PC-3 (cell line): ENCODE measurements at regions not wholly inside any gene's neighbourhood (a gene's known extent, or its start where the extent isn't known, plus 50 kb on each side); places are given as distances from the start of the nearest gene placed in this dataset.

Experiments
- ATAC-seq: fragments of 200-7000 bp; cut with Tn5 transposase; 2 replicates; pipeline ENCODE4 v1.9.1; 2020; ENCODE audit warnings: mild to moderate bottlenecking, moderate library complexity
- BruUV-seq: library from RNA; stranded (reverse); fragments of 400-500 nt; replicated peaks from 2 replicates; lab custom pipeline; 2021; lab: Mats Ljungman, UMichigan
- CTCF ChIA-PET: fragments of 300-600 bp; sonication (Branson Sonifier 250); formaldehyde crosslinking; loops from one replicate; lab custom pipeline; 2022; ENCODE audit warnings: antibody characterized with exemption; lab: Charles Lee
- POLR2A ChIA-PET: fragments of 300-600 bp; sonication (Branson Sonifier 250); formaldehyde crosslinking; loops from one replicate; lab custom pipeline; 2022; ENCODE audit warnings: antibody characterized with exemption; ENCODE audit not compliant: unreplicated experiment; lab: Charles Lee
- DNase-seq: peaks from one replicate; pipeline ENCODE4 v3.0.0-alpha.2; 2015
- H2AFZ ChIP-seq: fragments of 300-600 bp; sonication (generic); 2 replicates; pipeline ENCODE4 v1.6.0; 2016; ENCODE audit warnings: antibody characterized with exemption, low read length
- H3F3A ChIP-seq: fragments of 300-600 bp; sonication (generic); one replicate; pipeline ENCODE4 v1.6.0; 2017; ENCODE audit warnings: antibody characterized with exemption, low read length, control low read depth, mild to moderate bottlenecking; ENCODE audit not compliant: unreplicated experiment
- H3K27ac ChIP-seq: fragments of 300-600 bp; sonication (generic); 2 replicates; pipeline ENCODE4 v1.5.1; 2016; ENCODE audit warnings: mild to moderate bottlenecking, low read length
- H3K27me3 ChIP-seq: fragments of 300-600 bp; sonication (generic); 2 replicates; pipeline ENCODE4 v1.6.1; 2016; ENCODE audit warnings: low read length, mixed read lengths
- H3K36me3 ChIP-seq: fragments of 300-600 bp; sonication (generic); 2 replicates; pipeline ENCODE4 v1.6.1; 2016; ENCODE audit warnings: low read depth, mixed run types, low read length, mixed read lengths
- H3K4me1 ChIP-seq: fragments of 300-600 bp; sonication (generic); 2 replicates; pipeline ENCODE4 v1.5.1; 2016; ENCODE audit warnings: low read length; ENCODE audit not compliant: insufficient read depth
- H3K4me2 ChIP-seq: fragments of 300-600 bp; sonication (generic); 2 replicates; pipeline ENCODE4 v1.6.0; 2016; ENCODE audit warnings: low read length
- H3K4me3 ChIP-seq: fragments of 300-600 bp; sonication (generic); 2 replicates; pipeline ENCODE4 v1.5.1; 2016; ENCODE audit warnings: mild to moderate bottlenecking, low read length, mixed read lengths
- H3K79me2 ChIP-seq: fragments of 300-600 bp; sonication (generic); 2 replicates; pipeline ENCODE4 v1.6.1; 2017; ENCODE audit warnings: low read length, mixed read lengths
- H3K9ac ChIP-seq: fragments of 300-600 bp; sonication (generic); 2 replicates; pipeline ENCODE4 v1.6.0; 2016; ENCODE audit warnings: mild to moderate bottlenecking, low read length
- H3K9me2 ChIP-seq: fragments of 300-600 bp; sonication (generic); replicated peaks from 2 replicates; pipeline ENCODE4 v1.6.1; 2016; ENCODE audit warnings: mixed run types, low read length, mixed read lengths
- H3K9me3 ChIP-seq: fragments of 300-600 bp; sonication (generic); 2 replicates; pipeline ENCODE4 v1.6.1; 2016; ENCODE audit warnings: low read length, mixed read lengths
- H4K20me1 ChIP-seq: fragments of 300-600 bp; sonication (generic); 2 replicates; pipeline ENCODE4 v1.6.1; 2016; ENCODE audit warnings: low read length, mixed read lengths
- EZH2 ChIP-seq: fragments of 300-600 bp; sonication (generic); IDR thresholded peaks from one replicate; pipeline ENCODE4 v1.6.1; 2017; ENCODE audit warnings: antibody characterized with exemption, mild to moderate bottlenecking, low read length; ENCODE audit not compliant: unreplicated experiment
- EZH2phosphoT487 ChIP-seq: fragments of 300-600 bp; sonication (generic); IDR thresholded peaks from 2 replicates; pipeline ENCODE4 v1.6.1; 2018; ENCODE audit warnings: mild to moderate bottlenecking, antibody characterized with exemption, low read length, borderline replicate concordance
- intact Hi-C: fragments of 100-400 bp; cut with micrococcal nuclease; formaldehyde crosslinking; loops from 2 replicates; pipeline ENCODE4 v1.9.0; 2023
- TF ChIP-seq, protein P1 (sequence below): fragments of 300-600 bp; sonication (generic); conservative IDR thresholded peaks from 2 replicates; pipeline ENCODE4 v1.5.1; 2017; ENCODE audit warnings: antibody characterized with exemption, low read depth, mild to moderate bottlenecking, low read length

DNA sequence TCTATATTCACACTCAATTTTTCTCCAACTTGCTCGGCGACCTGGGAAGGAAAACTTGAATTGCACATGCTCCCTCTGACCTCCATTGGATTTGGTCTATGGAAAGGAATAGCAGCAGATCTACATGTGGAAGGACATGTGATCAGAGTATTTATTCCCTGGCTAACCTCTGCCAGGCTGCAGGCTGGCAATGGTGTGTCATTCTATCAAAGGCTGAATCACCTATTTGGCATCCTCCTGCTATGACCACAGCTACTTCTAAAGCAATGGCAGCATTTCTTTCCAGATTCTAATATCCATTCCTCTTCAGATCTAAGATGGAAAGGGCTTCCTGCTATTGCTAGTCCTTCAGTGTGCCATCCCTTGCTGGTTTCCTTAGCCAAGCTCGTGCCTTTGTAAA is 144.3 kb upstream of the FREM2 start:
- no peaks in the 10 kb centered on the region for H3K9me2 ChIP-seq
- no peaks in the 10 kb centered on the region for H3K79me2 ChIP-seq
- no peak overlapping the region for H3K9ac ChIP-seq
- peak; percentile 84 for ATAC-seq
- no peak overlapping the region for H3K4me2 ChIP-seq
- ChIA-PET CTCF (no interaction called here), POLR2A (no interaction called here)
- peak; percentile 62 for DNase-seq
- no peaks in the 10 kb centered on the region for H4K20me1 ChIP-seq
- H3F3A ChIP-seq, result no peaks in the 10 kb centered on the region
- intact Hi-C loops, result no loop called here
- H3K4me3 ChIP-seq, result no peak overlapping the region
- TF ChIP-seq, protein P1, sequence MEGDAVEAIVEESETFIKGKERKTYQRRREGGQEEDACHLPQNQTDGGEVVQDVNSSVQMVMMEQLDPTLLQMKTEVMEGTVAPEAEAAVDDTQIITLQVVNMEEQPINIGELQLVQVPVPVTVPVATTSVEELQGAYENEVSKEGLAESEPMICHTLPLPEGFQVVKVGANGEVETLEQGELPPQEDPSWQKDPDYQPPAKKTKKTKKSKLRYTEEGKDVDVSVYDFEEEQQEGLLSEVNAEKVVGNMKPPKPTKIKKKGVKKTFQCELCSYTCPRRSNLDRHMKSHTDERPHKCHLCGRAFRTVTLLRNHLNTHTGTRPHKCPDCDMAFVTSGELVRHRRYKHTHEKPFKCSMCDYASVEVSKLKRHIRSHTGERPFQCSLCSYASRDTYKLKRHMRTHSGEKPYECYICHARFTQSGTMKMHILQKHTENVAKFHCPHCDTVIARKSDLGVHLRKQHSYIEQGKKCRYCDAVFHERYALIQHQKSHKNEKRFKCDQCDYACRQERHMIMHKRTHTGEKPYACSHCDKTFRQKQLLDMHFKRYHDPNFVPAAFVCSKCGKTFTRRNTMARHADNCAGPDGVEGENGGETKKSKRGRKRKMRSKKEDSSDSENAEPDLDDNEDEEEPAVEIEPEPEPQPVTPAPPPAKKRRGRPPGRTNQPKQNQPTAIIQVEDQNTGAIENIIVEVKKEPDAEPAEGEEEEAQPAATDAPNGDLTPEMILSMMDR, result no peak
- TF ChIP-seq EZH2 (no peak), EZH2phosphoT487 (no peak)
- H3K36me3 ChIP-seq, result no peaks in the 10 kb centered on the region
- no TSS peak for BruUV-seq
- no peak overlapping the region for H2AFZ ChIP-seq
- no peaks in the 10 kb centered on the region for H3K9me3 ChIP-seq
- H3K4me1 ChIP-seq, result peaks cover 4% of the 10 kb centered on the region; the same call in 1 of the 2 replicates
- no peak overlapping the region for H3K27ac ChIP-seq
- no peaks in the 10 kb centered on the region for H3K27me3 ChIP-seq

DNA sequence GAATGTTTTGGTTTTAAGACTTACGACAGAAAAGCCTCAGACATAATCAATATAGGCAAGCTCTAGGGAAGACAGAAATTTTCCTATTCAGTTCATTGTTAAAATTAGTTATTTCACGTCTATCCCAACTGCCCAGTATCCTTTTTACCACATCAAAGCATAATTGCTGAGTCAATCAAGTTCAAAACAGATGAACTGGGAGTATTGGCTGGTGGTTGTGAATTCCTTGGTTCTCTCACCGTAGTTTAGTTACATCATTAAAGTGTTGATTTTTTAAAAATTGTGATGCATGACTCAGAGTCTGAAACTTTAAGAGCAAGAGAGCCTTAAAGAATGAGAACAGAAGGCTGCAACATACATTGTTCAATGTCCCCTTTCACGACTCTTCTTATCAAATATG is 143.3 kb upstream of the FREM2 start:
- H3K79me2 ChIP-seq, result no peaks in the 10 kb centered on the region
- CTCF ChIA-PET, result no interaction called here
- no peaks in the 10 kb centered on the region for H3K9me3 ChIP-seq
- BruUV-seq, result no TSS peak
- H3K4me3 ChIP-seq, result no peak overlapping the region
- no peaks in the 10 kb centered on the region for H3K27me3 ChIP-seq
- H3K27ac ChIP-seq, result no peak overlapping the region
- H3K4me2 ChIP-seq, result no peak overlapping the region
- TF ChIP-seq EZH2phosphoT487 (no peak), EZH2 (no peak)
- TF ChIP-seq, protein P1, result no peak
- peaks cover 4% of the 10 kb centered on the region; the same call in 1 of the 2 replicates for H3K4me1 ChIP-seq
- H3F3A ChIP-seq, result no peaks in the 10 kb centered on the region
- no peak for ATAC-seq
- no peak overlapping the region for H2AFZ ChIP-seq
- no peak for DNase-seq
- H3K36me3 ChIP-seq, result no peaks in the 10 kb centered on the region
- H3K9me2 ChIP-seq, result no peaks in the 10 kb centered on the region
- H4K20me1 ChIP-seq, result no peaks in the 10 kb centered on the region
- POLR2A ChIA-PET, result no interaction called here
- intact Hi-C loops, result no loop called here
- H3K9ac ChIP-seq, result no peak overlapping the region

DNA sequence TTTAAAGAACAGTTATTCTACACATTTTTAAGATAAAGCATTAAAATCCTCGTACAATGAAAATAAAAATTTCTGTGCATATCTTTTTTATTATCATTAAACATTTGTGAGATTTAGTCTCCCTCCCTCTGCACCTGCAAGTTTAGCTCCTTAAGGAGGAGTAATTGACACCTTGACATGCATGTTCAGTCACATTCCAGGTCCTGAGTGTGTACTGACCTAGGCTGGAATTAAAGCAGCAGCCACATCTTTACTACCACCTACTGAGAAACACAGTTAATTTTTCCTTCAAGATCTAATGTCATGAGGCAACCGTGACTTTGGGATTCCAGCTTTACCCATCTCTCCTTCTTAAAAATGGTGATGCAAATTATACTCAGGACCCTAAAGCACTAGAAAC is 123.1 kb upstream of the FREM2 start:
- TF ChIP-seq, protein P1, result no peak
- no peak for TF ChIP-seq EZH2phosphoT487
- TF ChIP-seq EZH2, result no peak
- no peak for ATAC-seq
- no peaks in the 10 kb centered on the region for H3K9me2 ChIP-seq
- H3K4me1 ChIP-seq, result no peaks in the 10 kb centered on the region
- no peaks in the 10 kb centered on the region for H3F3A ChIP-seq
- H3K4me2 ChIP-seq, result no peak overlapping the region
- no peaks in the 10 kb centered on the region for H3K79me2 ChIP-seq
- intact Hi-C loops, result no loop called here
- no peak overlapping the region for H3K27ac ChIP-seq
- H3K27me3 ChIP-seq, result peaks cover 7% of the 10 kb centered on the region; the same call in 1 of the 2 replicates
- ChIA-PET CTCF (no interaction called here), POLR2A (no interaction called here)
- no peak overlapping the region for H2AFZ ChIP-seq
- H4K20me1 ChIP-seq, result no peaks in the 10 kb centered on the region
- DNase-seq, result no peak
- no TSS peak for BruUV-seq
- H3K9me3 ChIP-seq, result no peaks in the 10 kb centered on the region
- H3K9ac ChIP-seq, result no peak overlapping the region
- H3K4me3 ChIP-seq, result no peak overlapping the region
- no peaks in the 10 kb centered on the region for H3K36me3 ChIP-seq
